Coronary artery (tissue), 2 donors: ENCODE measurements at regions not wholly inside any gene's neighbourhood (a gene's known extent, or its start where the extent isn't known, plus 50 kb on each side); places are given as distances from the start of the nearest gene placed in this dataset.

Experiments
- DNase-seq: peaks from one replicate; pipeline ENCODE4 v3.0.0-alpha.2; 2017; ENCODE audit warnings: low spot score
- H3K27ac ChIP-seq, 2 donors: fragments of 200-600 bp; sonication (generic); one replicate each; pipeline ENCODE4 v1.5.1; 2016 to 2019
- H3K4me3 ChIP-seq: fragments of 200-600 bp; sonication (generic); 2 replicates; pipeline ENCODE4 v1.5.1; 2016; ENCODE audit warnings: mild to moderate bottlenecking, moderate library complexity
- TF ChIP-seq, protein P1 (sequence below): fragments of 200-600 bp; sonication (generic); IDR thresholded peaks from one replicate; pipeline ENCODE4 v1.5.1; 2019; ENCODE audit warnings: antibody characterized with exemption

DNA sequence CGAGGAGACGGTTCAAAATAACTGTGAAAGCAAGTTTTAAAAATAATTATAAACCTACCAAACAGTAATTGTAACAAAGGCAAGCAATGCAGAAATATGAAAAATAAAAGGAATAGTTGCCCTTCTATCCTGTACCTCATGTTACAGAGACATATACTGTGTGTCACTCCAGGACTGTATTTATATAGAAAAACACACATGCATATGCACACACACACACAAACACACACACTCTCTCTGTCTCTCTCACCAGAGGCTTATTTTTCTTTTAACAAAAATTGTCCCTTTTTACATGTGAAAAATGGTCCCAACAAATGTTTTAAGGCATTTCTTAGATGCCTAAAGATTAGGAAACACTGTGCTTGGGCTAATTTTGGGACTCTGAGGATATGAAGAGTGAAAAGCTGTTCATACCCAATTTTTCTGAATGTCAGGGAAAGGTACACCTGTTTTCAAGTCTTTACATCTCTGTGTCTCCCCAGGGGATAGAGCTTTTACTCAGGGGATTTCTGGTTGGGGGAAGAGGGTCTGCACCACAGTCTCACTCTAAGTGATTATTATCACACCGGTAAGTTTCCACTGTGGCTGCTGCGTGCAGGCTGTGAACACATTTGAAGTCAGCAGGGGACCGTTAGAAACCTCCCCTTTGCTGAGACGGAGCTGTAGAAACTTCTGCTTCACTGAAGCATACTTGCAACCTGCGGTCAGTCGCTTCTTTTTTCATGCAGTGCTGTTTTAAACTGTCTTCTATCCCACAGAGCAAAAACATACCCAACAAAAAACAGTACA, 51.4 kb upstream of the SPAG16 start:
- Histone ChIP-seq H3K27ac (no peak overlapping the region), H3K4me3 (no peak overlapping the region)
- TF ChIP-seq, protein P1, sequence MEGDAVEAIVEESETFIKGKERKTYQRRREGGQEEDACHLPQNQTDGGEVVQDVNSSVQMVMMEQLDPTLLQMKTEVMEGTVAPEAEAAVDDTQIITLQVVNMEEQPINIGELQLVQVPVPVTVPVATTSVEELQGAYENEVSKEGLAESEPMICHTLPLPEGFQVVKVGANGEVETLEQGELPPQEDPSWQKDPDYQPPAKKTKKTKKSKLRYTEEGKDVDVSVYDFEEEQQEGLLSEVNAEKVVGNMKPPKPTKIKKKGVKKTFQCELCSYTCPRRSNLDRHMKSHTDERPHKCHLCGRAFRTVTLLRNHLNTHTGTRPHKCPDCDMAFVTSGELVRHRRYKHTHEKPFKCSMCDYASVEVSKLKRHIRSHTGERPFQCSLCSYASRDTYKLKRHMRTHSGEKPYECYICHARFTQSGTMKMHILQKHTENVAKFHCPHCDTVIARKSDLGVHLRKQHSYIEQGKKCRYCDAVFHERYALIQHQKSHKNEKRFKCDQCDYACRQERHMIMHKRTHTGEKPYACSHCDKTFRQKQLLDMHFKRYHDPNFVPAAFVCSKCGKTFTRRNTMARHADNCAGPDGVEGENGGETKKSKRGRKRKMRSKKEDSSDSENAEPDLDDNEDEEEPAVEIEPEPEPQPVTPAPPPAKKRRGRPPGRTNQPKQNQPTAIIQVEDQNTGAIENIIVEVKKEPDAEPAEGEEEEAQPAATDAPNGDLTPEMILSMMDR = no peak
- no peak for DNase-seq

GRCh38 chr2:213233438-213234330, 50.6 kb upstream of the SPAG16 start:
- no peak for DNase-seq
- H3K27ac ChIP-seq = no peak overlapping the region
- H3K4me3 ChIP-seq = no peak overlapping the region
- TF ChIP-seq, protein P1 = no peak
